Activated naive CD8-positive, alpha-beta T cell treated with anti-CD3 and anti-CD28 coated beads, Interleukin-2, amount 10 ng/mL, durations not matched to agents 7 days and 5 days (primary cell): ENCODE measurements at regions not wholly inside any gene's neighbourhood (a gene's known extent, or its start where the extent isn't known, plus 50 kb on each side); places are given as distances from the start of the nearest gene placed in this dataset.

Source experiments
- ATAC-seq: fragments of 150-1000 bp; cut with Tn5 transposase; one replicate; pipeline ENCODE4 v1.10.0; 2021; ENCODE audit warnings: low read depth, moderate library complexity
- POLR2A ChIA-PET: fragments of 350-600 bp; sonication (Branson Sonifier 250); formaldehyde crosslinking; loops from one replicate; lab custom pipeline; 2021; ENCODE audit warnings: antibody characterized with exemption; lab: Charles Lee
- DNase-seq: peaks from one replicate; pipeline ENCODE4 v3.0.0; 2021
- H3K27ac Mint-ChIP-seq: one replicate; pipeline ENCODE4 v1.8.0; 2022; ENCODE audit warnings: mild to moderate bottlenecking, mixed read lengths
- H3K27me3 Mint-ChIP-seq: one replicate; pipeline ENCODE4 v1.8.0; 2022; ENCODE audit warnings: mild to moderate bottlenecking, moderate library complexity, mixed read lengths
- H3K36me3 Mint-ChIP-seq: one replicate; pipeline ENCODE4 v1.8.0; 2021; ENCODE audit warnings: mild to moderate bottlenecking, mixed read lengths
- H3K4me1 Mint-ChIP-seq: one replicate; pipeline ENCODE4 v1.8.0; 2021; ENCODE audit warnings: mixed read lengths
- H3K4me3 Mint-ChIP-seq: one replicate; pipeline ENCODE4 v1.8.0; 2022; ENCODE audit warnings: mild to moderate bottlenecking, moderate library complexity, mixed read lengths
- H3K9me3 Mint-ChIP-seq: one replicate; pipeline ENCODE4 v1.8.0; 2021; ENCODE audit warnings: mixed read lengths

DNA sequence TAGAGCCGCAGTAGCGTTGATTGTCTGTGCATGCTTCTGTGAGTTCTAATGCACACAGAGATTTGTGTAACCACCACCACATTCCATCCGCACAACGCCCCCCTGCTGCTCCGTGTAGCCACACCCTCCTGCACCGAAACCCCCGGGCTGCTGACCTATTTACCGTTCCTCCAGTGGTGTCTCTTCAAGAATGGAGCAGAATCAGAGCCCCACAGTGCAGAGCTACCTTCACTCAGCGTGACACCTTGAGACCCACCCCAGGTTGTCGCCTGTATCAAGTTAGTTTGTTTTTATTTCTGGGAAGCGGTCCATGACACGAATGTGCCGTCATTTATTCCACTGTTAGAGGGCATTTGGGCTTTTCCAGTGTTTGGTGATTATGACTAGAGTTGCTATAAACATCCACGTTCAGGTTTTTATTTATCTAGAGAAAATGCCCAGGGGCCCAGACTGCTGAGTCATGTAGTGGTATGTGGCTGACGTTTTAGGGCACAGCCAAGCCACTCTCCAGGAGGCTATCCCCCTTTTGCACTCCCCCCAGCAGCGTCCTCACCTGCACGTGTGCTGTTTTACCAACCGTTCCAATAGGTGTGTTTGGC lies 266.8 kb downstream of the NDUFA10 start:
- Mint-ChIP-seq H3K27me3 (peaks cover 3% of the 10 kb centered on the region), H3K4me1 (peaks cover 4% of the 10 kb centered on the region), H3K36me3 (no peaks in the 10 kb centered on the region), H3K4me3 (no peak overlapping the region), H3K27ac (no peak overlapping the region), H3K9me3 (no peaks in the 10 kb centered on the region)
- DNase-seq (no peak), ATAC-seq (no peak)
- POLR2A ChIA-PET = no interaction called here

DNA sequence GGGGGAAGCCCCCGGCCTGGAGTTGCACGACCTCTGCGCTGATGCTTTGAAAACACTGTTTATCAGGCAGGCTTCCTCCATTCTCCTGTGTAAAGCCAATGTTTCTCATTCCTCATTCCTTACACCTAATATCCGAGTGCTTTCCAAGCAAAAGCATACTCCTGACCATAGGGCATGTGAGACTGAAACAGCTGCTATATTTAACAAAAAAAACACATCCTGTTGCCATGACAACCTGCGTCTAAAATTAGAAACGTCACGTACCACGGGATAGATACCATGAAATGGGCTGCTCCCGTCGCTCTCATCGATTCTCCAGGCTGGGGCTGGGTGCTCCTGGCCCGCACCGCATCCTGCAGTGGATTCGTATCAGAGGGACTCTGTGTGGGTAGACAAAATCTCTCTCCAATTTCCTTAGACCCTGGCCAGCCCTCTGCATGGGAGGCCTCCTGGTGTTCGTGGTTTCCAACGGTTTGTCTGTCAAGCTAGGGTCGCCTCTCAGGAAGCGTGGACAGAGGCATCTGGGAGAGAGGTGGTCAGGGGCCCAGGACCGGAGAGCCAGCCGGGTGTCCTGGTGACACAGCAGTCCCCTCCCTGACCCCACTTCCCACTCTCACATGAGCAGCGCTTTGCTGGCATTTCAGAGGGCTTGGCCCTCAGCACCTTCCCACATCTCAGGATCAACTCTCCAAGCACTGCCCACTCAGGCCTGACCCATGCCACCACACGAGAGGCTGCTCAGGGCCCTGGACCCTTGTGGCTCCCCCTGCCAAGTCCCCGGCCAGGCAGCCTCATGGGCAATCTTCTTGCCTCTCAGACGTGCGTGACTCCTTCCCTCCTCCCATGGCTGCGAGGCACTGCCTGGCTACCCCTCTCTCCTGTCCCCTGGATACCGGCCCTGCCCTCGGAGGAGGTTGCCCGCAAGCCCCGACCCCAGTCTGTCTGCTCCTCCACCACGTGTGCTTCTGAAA lies 268.1 kb downstream of the NDUFA10 start:
- Mint-ChIP-seq H3K4me3 (no peak overlapping the region), H3K4me1 (peaks cover 4% of the 10 kb centered on the region), H3K36me3 (no peaks in the 10 kb centered on the region), H3K9me3 (no peaks in the 10 kb centered on the region), H3K27me3 (peaks cover 3% of the 10 kb centered on the region), H3K27ac (no peak overlapping the region)
- ATAC-seq (no peak), DNase-seq (no peak)
- POLR2A ChIA-PET = no interaction called here

DNA sequence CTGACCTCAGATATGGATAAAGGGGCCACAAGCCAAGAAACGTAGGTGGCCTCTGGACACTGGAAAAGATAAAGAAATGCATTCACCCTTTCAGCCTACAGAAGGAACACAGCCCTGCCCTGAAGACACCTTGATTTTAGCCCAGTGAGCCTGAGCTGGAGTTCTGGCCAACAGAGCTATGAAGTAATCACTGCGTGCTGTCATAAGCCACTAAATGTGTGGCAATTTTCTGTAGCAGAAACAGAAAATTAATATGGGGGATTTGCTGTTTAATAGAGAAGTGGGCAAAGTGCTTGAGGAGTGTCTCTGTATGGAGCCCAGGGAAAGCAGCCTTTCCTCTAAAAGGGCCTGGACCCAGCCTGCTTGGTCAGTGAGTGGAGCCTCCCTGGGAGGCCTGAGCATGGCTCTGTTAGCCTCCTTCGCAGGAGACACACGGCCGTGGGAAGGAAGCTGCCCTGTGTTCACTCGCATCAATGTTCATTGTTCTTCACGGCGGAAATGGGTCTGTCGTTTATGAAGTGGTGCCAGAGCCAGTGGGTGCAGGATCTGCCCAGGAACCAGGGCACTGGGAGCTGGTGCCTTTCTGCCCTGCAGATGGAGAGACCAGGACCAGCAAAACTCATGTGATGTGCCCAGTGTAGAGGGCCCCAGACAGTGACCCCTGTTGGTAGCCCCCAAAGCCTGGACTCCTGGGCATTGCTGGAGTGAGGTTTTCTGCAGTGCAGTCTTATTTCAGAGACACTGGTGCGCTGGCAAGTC lies 268.9 kb downstream of the NDUFA10 start:
- Mint-ChIP-seq H3K4me1 (peaks cover 4% of the 10 kb centered on the region), H3K9me3 (no peaks in the 10 kb centered on the region), H3K27ac (no peak overlapping the region), H3K27me3 (peaks cover 3% of the 10 kb centered on the region), H3K36me3 (no peaks in the 10 kb centered on the region), H3K4me3 (no peak overlapping the region)
- DNase-seq (no peak), ATAC-seq (no peak)
- POLR2A ChIA-PET = no interaction called here

DNA sequence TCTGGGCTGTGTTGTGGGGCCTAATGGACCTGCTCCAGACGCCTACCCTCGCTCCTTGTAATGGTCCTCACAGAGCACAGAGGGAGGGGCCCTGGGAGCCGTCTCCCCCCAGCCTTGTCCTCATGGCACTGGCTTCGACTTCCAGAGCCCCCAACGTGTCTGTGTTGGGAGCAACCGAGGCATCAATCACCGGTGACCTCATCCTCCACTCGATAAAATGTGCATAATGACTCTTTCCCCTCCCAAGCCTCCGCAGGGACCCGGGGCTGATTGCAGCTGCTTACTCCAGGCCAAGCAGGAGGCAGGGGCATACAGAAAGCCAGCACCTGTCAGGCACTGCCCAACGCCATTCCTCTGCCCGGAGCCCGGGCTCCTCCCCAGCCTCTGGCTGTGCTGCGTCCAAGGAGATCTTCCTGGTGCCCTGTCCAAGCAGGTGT lies 271.7 kb downstream of the NDUFA10 start:
- H3K27ac Mint-ChIP-seq = no peak overlapping the region
- POLR2A ChIA-PET = no interaction called here
- no peak for ATAC-seq
- H3K9me3 Mint-ChIP-seq = no peaks in the 10 kb centered on the region
- no peak overlapping the region for H3K4me3 Mint-ChIP-seq
- peaks cover 4% of the 10 kb centered on the region for H3K4me1 Mint-ChIP-seq
- no peaks in the 10 kb centered on the region for H3K36me3 Mint-ChIP-seq
- no peaks in the 10 kb centered on the region for H3K27me3 Mint-ChIP-seq
- DNase-seq = no peak

DNA sequence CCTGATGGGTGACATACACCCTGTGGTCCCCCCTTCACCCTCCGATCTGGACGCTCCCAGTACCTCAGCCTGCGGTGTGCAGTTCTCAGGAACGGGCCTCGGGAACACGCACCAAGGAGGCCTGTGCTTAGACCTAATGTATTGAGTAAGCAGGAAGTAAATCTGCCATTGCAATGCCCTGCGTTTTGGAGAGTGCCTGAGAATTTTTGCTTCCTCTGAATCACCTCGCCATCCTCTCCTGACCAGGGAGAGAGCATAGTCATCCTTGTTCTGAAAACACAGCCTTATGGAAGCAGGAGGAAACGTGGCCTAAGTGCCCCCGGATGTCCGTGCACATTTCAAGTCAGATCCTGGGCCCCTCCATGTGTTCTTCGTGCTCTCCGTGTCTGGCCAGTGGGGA lies 272.2 kb downstream of the NDUFA10 start:
- no peak for ATAC-seq
- DNase-seq = no peak
- no peaks in the 10 kb centered on the region for H3K9me3 Mint-ChIP-seq
- no peak overlapping the region for H3K27ac Mint-ChIP-seq
- POLR2A ChIA-PET = no interaction called here
- no peaks in the 10 kb centered on the region for H3K27me3 Mint-ChIP-seq
- H3K4me3 Mint-ChIP-seq = no peak overlapping the region
- H3K4me1 Mint-ChIP-seq = peaks cover 4% of the 10 kb centered on the region
- H3K36me3 Mint-ChIP-seq = no peaks in the 10 kb centered on the region

DNA sequence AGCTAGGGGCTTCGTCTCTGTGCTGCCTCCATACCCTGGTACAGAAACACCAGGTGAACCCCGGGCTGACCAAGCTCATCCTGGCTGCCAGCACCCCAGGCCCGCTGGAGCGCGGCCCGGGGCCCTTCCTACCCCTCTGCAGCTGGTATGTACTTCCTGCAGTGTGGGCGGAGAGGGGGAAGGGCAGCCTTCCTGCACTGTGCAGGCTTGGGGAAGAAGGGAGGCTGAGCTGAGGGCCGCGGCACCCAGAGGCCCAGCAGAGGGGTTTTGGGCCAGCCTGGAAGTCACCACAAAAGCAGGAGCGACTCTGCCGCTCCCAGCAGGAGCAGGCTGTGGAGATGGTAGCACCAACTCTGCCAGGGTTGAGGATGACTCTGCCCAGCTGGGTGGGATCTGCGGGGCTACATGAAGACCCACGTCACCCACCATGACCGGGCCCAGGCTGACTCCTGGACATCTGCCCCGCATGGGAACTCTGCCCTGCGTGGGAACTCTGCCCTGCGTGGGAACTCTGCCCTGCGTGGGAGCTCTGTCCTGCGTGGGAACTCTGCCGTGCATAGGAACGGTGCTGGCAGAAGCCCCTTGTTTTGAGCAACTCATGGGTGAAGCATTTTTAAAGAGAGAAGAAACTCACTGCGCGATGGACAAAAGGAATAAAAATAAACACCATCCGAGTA lies 273.3 kb downstream of the NDUFA10 start:
- DNase-seq (peak; percentile 45), ATAC-seq (peak; percentile 80)
- no peaks in the 10 kb centered on the region for H3K36me3 Mint-ChIP-seq
- H3K27me3 Mint-ChIP-seq = no peaks in the 10 kb centered on the region
- no peaks in the 10 kb centered on the region for H3K9me3 Mint-ChIP-seq
- POLR2A ChIA-PET = interaction anchor here (0.6 kb wide), 1 partner anchor 351 kb away, joined by 3 read pairs; the partner anchor contains the start of gene HDAC4
- peak overlapping the region; percentile 35 for H3K4me3 Mint-ChIP-seq
- peak overlapping the region; percentile 51 for H3K27ac Mint-ChIP-seq
- peaks cover 2% of the 10 kb centered on the region for H3K4me1 Mint-ChIP-seq

DNA sequence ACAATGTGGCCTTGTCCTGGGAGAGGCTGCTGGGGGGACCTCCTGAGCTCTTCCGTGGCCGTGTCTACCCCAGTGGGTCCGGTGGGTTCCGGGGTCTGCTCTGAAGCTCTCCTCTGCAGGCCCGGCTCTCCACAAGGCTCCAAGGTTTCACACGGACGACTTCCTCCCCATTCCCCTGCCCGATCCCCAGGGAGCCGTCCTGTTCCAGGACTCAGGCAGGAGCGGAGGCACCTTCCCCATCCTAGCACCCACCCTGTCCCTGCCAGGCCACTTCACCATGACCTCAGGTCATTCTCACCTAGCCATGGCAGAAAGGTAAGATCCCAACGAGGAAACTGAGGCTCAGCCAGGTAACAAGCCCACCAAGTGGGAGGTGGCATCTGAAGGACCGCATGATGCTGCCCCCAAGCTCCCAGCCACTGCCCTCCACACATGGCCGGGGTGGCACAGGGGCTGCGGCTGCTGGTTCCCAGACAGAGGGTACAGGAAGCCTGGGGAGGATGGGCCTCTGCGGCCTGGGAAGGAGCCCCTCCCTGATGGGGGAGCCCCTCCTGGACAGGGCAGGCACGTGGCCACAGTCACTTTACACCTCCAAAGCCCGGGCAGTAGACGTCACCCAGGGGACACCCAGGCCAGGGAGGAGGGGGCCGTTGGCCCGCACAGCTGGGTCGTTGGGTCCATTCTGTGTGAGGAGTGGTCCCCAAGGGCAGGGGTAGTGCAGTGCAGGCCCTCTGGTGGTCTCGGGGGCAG lies 274.0 kb downstream of the NDUFA10 start:
- Mint-ChIP-seq H3K36me3 (no peaks in the 10 kb centered on the region), H3K27me3 (no peaks in the 10 kb centered on the region), H3K9me3 (no peaks in the 10 kb centered on the region), H3K4me1 (no peaks in the 10 kb centered on the region), H3K4me3 (no peak overlapping the region), H3K27ac (peak overlapping the region; percentile 51)
- POLR2A ChIA-PET = no interaction called here
- no peak for DNase-seq
- no peak for ATAC-seq

DNA sequence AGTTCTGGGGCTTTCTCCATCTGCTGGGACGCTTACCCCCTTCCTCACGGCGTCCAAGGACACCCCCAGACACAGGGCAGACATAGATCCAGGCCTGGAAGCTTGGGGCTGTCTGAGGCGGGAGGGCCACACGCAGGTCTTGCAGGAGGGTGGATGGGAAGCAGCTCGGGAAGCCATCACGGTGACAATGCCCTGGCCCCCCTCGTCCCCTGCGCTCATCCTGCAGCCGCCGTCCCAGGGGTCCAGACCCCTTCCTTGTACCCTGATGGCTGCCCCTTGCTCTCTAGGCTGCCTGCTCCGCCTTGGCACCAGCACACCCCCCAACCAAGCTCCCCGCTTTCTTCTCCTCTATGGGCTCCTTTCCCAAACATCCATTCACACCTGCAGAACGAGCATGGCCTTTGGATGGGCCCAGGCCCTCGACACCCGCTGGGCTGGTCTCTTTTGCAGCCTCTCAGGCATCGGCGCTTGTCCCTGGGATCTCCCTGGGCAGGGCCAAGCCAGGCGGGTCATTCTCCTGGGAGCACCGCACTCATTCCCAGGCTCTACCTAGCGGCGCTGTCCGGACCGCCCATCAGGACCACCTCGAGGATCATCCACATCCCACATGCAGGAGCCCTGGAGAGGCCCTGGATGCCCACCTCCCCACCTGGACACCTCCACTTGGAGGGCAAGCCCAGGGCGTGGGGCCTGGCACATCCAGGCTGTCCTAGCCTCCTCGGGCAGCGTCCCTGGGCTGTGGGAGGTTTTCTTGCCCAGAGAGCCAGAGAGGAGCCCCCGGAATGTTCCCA lies 274.9 kb downstream of the NDUFA10 start:
- DNase-seq (no peak), ATAC-seq (no peak)
- no peaks in the 10 kb centered on the region for H3K36me3 Mint-ChIP-seq
- H3K4me3 Mint-ChIP-seq = no peak overlapping the region
- POLR2A ChIA-PET = no interaction called here
- H3K27me3 Mint-ChIP-seq = no peaks in the 10 kb centered on the region
- no peak overlapping the region for H3K27ac Mint-ChIP-seq
- no peaks in the 10 kb centered on the region for H3K4me1 Mint-ChIP-seq
- H3K9me3 Mint-ChIP-seq = no peaks in the 10 kb centered on the region

DNA sequence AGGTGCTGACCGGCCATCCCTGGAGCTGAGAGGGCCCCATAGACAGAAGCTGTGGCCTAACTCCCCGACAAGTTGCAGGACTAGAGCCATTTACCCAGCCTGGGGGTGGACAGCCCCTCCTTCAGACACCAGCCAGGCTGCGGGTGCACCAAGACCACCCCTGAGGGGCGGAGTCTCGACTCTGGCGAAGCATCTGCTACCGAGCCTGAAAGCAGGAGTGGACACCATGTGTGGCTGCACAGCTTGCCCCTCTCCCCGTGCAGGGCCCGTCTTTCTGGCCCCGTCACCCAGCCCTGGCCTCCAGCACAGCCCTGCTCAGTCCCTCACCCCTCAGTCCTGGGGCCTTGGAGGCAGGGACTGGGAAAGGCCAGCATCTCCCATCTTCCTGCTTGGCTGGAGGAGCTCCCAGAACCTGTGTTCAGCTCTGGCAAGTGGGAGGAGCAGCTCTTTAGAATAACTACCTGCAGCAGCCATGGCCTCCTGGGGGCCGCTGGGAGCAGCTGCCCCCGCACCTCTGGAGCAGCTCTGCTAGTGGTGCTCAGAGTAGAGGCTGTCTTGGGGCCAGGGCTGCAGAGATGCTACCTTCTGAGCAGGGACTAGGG lies 275.8 kb downstream of the NDUFA10 start:
- Mint-ChIP-seq H3K4me1 (no peaks in the 10 kb centered on the region), H3K27me3 (no peaks in the 10 kb centered on the region), H3K4me3 (no peak overlapping the region), H3K9me3 (no peaks in the 10 kb centered on the region), H3K27ac (no peak overlapping the region), H3K36me3 (no peaks in the 10 kb centered on the region)
- DNase-seq (no peak), ATAC-seq (no peak)
- POLR2A ChIA-PET = no interaction called here

DNA sequence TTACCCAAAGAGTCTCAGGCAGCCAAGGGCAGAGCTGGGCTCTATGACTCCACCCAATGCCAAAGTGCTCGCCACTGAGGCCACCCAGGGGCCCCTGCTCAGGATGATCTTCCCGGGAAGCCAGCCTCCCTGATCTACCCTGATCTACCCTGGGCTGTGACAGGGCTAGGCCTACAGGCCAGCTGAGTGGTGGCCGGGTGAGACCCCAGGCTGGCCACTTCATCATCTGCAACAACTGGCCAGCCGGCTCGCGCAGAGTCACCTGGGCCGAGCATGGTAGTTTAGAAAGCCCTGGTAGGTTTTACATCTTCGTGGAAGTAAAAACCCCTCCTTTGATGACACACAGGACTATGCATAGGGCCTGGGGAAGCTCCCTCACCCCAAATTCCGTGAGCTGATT lies 276.3 kb downstream of the NDUFA10 start:
- Mint-ChIP-seq H3K36me3 (no peaks in the 10 kb centered on the region), H3K4me3 (no peak overlapping the region), H3K27ac (no peak overlapping the region), H3K4me1 (no peaks in the 10 kb centered on the region), H3K27me3 (no peaks in the 10 kb centered on the region), H3K9me3 (no peaks in the 10 kb centered on the region)
- no peak for DNase-seq
- POLR2A ChIA-PET = no interaction called here
- ATAC-seq = no peak

DNA sequence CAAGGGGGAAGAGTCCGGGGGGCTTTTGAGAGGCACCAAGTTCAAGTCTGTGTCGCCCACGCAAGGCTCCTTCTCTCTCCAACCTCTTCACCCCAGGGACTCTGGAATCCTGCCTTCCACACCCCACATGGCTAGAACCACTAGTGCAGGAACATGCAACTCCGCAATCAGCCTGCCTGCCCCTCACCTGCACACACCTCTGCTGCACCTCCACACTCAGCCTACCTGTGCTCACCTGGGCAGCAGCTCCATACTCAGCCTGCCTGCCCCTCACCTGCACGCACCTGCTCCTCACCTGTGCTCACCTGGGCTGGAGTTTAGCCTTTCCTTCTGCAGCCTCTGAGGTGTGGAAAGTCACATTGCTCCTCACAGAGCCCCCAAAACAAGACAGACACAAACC lies 277.4 kb downstream of the NDUFA10 start:
- ATAC-seq (no peak), DNase-seq (no peak)
- POLR2A ChIA-PET = no interaction called here
- H3K4me3 Mint-ChIP-seq = no peak overlapping the region
- H3K36me3 Mint-ChIP-seq = no peaks in the 10 kb centered on the region
- H3K9me3 Mint-ChIP-seq = no peaks in the 10 kb centered on the region
- H3K4me1 Mint-ChIP-seq = no peaks in the 10 kb centered on the region
- no peaks in the 10 kb centered on the region for H3K27me3 Mint-ChIP-seq
- no peak overlapping the region for H3K27ac Mint-ChIP-seq

DNA sequence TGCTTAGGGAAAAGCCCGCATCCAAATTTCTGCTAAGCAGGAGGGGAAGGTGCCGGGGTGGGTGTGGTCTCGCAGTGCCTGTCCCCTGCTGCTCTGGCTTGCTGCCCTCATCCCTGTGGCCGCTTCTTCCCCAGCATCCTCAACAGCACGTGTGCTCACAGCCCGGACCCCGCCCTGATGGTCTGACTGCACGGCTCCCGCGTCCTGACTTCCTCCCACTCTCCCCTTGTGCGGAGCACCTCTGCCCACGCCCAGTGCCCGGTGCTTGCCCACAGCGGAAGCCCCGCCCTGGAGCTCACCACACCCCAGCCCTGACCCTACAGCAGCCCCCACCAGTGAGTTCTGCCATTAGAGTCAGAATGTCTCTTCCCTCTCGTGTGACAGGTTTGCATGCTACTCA lies 277.9 kb downstream of the NDUFA10 start:
- Mint-ChIP-seq H3K27ac (no peak overlapping the region), H3K4me1 (no peaks in the 10 kb centered on the region), H3K36me3 (no peaks in the 10 kb centered on the region), H3K9me3 (no peaks in the 10 kb centered on the region), H3K4me3 (no peak overlapping the region), H3K27me3 (no peaks in the 10 kb centered on the region)
- no peak for ATAC-seq
- no peak for DNase-seq
- POLR2A ChIA-PET = no interaction called here
